Subcutaneous abdominal adipose tissue (tissue), 5 donors: ENCODE measurements at regions not wholly inside any gene's neighbourhood (a gene's known extent, or its start where the extent isn't known, plus 50 kb on each side); places are given as distances from the start of the nearest gene placed in this dataset.
A peak's percentile ranks its signal among the peaks of the same experiment; 100 is the strongest.

Source experiments
- H3K27ac ChIP-seq: one replicate; pipeline ENCODE4 v1.7.0; 2013; ENCODE audit warnings: low read depth, mild to moderate bottlenecking, inconsistent platforms, low read length, moderate library complexity
- H3K27me3 ChIP-seq, 5 donors: one replicate each; pipeline ENCODE4 v1.7.0; 2013; ENCODE audit warnings: low read length in 5 of 5, inconsistent platforms in 1 of 5; ENCODE audit not compliant: control insufficient read depth in 5 of 5, insufficient read depth in 4 of 5
- H3K36me3 ChIP-seq, 5 donors: one replicate each; pipeline ENCODE4 v1.7.0; 2013; ENCODE audit warnings: low read length in 5 of 5; ENCODE audit not compliant: control insufficient read depth in 5 of 5, insufficient read depth in 5 of 5
- H3K4me1 ChIP-seq, 5 donors: one replicate each; pipeline ENCODE4 v1.7.0; 2013; ENCODE audit warnings: low read length in 5 of 5, mild to moderate bottlenecking in 3 of 5, moderate library complexity in 1 of 5; ENCODE audit not compliant: control insufficient read depth in 5 of 5, insufficient read depth in 5 of 5
- H3K4me3 ChIP-seq, 5 donors: one replicate each; pipeline ENCODE4 v1.7.0; 2013; ENCODE audit warnings: low read length in 5 of 5, low read depth in 1 of 5
- H3K9ac ChIP-seq, 5 donors: one replicate each; pipeline ENCODE4 v1.7.0; 2013; ENCODE audit warnings: low read length in 5 of 5, mild to moderate bottlenecking in 4 of 5, moderate library complexity in 3 of 5
- H3K9me3 ChIP-seq, 5 donors: one replicate each; pipeline ENCODE4 v1.7.0; 2013; ENCODE audit warnings: low read length in 5 of 5; ENCODE audit not compliant: control insufficient read depth in 5 of 5
- donor health status: healthy.
- donor health status: healthy.
- donor health status: healthy.
- donor health status: healthy.
- donor health status: healthy.

GRCh38 chr5:57338868-57339340 is 143.7 kb downstream of the ACTBL2 start:
- Histone ChIP-seq H3K9me3 (no peaks in the 10 kb centered on the region), H3K9ac (no peak overlapping the region), H3K4me1 (peaks cover 0 to 18% (median 14%) of the 10 kb centered on the region in 5 donors)

GRCh38 chr5:57338068-57338867 is 144.3 kb downstream of the ACTBL2 start:
- Histone ChIP-seq H3K9ac (no peak overlapping the region), H3K36me3 (no peaks in the 10 kb centered on the region), H3K4me3 (no peak overlapping the region), H3K27ac (peak overlapping the region; percentile 37), H3K27me3 (no peaks in the 10 kb centered on the region), H3K9me3 (no peaks in the 10 kb centered on the region), H3K4me1 (peaks cover 0 to 24% (median 14%) of the 10 kb centered on the region in 5 donors)

More at GRCh38 chr5:57338868-57339340, 143.7 kb downstream of the ACTBL2 start:
- Histone ChIP-seq H3K36me3 (no peaks in the 10 kb centered on the region), H3K27ac (peak overlapping the region; percentile 37), H3K27me3 (no peaks in the 10 kb centered on the region), H3K4me3 (no peak overlapping the region)

GRCh38 chr5:57335092-57335660 is 147.4 kb downstream of the ACTBL2 start:
- Histone ChIP-seq H3K4me3 (no peak overlapping the region), H3K27me3 (no peaks in the 10 kb centered on the region), H3K4me1 (peaks cover 2 to 41% (median 14%) of the 10 kb centered on the region in 5 donors), H3K36me3 (no peaks in the 10 kb centered on the region), H3K9me3 (no peaks in the 10 kb centered on the region), H3K9ac (no peak overlapping the region), H3K27ac (no peak overlapping the region)

DNA sequence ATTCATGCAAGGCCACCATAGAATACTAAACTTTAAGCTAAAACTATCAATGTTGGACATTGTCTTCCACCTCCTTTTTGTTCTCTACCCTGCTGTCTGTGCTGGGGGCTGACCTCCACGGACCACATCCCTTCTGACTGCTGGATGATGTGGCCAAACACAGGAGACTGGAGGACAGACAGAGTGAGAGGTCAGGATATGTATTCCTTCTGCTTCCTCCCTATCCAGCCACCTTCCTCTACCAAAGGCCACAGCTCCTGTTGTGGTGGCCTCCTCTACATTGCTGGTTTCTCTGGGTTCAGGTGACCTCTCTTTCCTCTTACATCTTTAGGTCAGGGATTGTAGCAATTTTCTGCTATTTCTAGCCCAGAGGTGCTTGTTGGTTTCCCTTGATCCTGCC is 148.1 kb downstream of the ACTBL2 start:
- H3K4me1 ChIP-seq: peaks cover 2 to 41% (median 14%) of the 10 kb centered on the region in 5 donors
- no peaks in the 10 kb centered on the region for H3K9me3 ChIP-seq
- H3K27me3 ChIP-seq: no peaks in the 10 kb centered on the region
- no peak overlapping the region for H3K27ac ChIP-seq
- no peak overlapping the region for H3K9ac ChIP-seq
- H3K36me3 ChIP-seq: no peaks in the 10 kb centered on the region
- no peak overlapping the region for H3K4me3 ChIP-seq

- Histone ChIP-seq H3K27ac (no peak overlapping the region), H3K4me3 (no peak overlapping the region), H3K9me3 (no peaks in the 10 kb centered on the region), H3K36me3 (no peaks in the 10 kb centered on the region), H3K27me3 (no peaks in the 10 kb centered on the region), H3K9ac (no peak overlapping the region), H3K4me1 (peaks cover 0 to 31% (median 11%) of the 10 kb centered on the region in 5 donors)
These were observed 150.2 kb downstream of the ACTBL2 start for GRCh38 chr5:57332361-57332760.

- H3K27me3 ChIP-seq: no peaks in the 10 kb centered on the region
- H3K27ac ChIP-seq: no peak overlapping the region
- no peaks in the 10 kb centered on the region for H3K9me3 ChIP-seq
- peaks cover 0 to 15% (median 13%) of the 10 kb centered on the region in 5 donors for H3K4me1 ChIP-seq
- no peak overlapping the region for H3K9ac ChIP-seq
- H3K36me3 ChIP-seq: no peaks in the 10 kb centered on the region
- no peak overlapping the region for H3K4me3 ChIP-seq
These were observed 153.9 kb downstream of the GPBP1 start for GRCh38 chr5:57327561-57328367.

DNA sequence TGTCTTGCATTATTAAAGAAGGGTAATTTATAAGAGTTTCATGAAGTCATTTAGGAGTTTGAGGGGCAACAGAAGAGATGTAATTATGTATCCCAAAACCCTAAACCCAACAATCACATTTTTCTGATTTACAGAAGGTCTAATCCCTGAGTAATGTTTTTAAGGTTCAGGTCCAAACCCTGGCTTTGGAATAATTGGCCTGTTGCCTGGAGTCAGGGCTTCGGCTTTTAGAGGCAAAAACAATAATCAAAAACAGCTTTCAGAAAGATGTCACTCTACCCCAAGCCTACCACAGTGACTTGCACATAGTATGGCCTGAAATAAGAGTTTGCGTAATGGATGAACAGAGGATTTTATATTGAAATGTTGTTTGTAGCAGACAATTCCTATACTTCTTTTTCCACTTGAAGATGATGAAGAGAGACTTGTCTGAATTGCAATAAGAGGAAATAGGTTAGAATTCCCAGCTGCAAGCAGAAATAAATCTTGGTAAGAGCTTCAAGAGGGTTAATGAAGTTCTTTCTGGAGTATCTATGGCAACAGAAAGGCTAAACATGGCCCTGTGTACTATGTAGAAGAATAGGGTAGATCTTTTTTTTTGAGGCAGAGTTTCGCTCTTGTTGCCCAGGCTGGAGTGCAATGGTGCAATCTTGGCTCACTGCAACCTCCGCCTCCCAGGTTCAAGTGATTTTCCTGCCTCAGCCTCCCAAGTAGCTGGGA is 152.0 kb downstream of the GPBP1 start:
- H3K9me3 ChIP-seq: no peaks in the 10 kb centered on the region
- no peaks in the 10 kb centered on the region for H3K36me3 ChIP-seq
- H3K4me3 ChIP-seq: no peak overlapping the region
- H3K9ac ChIP-seq: no peak overlapping the region
- no peaks in the 10 kb centered on the region for H3K27me3 ChIP-seq
- peaks cover 0 to 9% (median 3%) of the 10 kb centered on the region in 5 donors for H3K4me1 ChIP-seq
- no peak overlapping the region for H3K27ac ChIP-seq

DNA sequence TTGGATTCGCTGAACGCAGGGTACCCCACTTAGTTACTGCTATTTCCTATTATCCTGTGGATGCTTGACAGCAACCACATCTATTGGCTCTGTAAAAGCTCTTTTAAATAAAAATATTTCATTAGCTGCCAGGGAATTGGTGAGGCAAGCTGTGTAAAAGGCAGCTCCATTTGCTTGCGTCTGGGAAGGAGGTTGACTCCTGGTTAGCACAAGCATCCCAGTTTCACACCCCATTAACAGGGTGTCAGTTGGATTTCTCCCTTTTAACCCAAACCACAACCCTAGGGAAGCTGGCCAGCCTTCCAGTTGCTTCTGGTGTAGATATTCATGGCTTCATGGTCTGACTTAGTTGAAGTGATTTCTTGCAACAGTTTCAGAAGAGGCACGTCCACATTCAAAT is 151.0 kb downstream of the GPBP1 start:
- H3K4me1 ChIP-seq: peaks cover 0 to 9% (median 3%) of the 10 kb centered on the region in 5 donors
- H3K27ac ChIP-seq: no peak overlapping the region
- H3K9ac ChIP-seq: no peak overlapping the region
- H3K9me3 ChIP-seq: no peaks in the 10 kb centered on the region
- H3K4me3 ChIP-seq: no peak overlapping the region
- H3K36me3 ChIP-seq: no peaks in the 10 kb centered on the region
- no peaks in the 10 kb centered on the region for H3K27me3 ChIP-seq

GRCh38 chr5:57324181-57324580 is 150.3 kb downstream of the GPBP1 start:
- H3K36me3 ChIP-seq: no peaks in the 10 kb centered on the region
- peaks cover 0 to 9% (median 3%) of the 10 kb centered on the region in 5 donors for H3K4me1 ChIP-seq
- H3K27ac ChIP-seq: no peak overlapping the region
- H3K4me3 ChIP-seq: no peak overlapping the region
- no peaks in the 10 kb centered on the region for H3K9me3 ChIP-seq
- H3K9ac ChIP-seq: no peak overlapping the region
- no peaks in the 10 kb centered on the region for H3K27me3 ChIP-seq
